T47D (cell line): ENCODE measurements at regions not wholly inside any gene's neighbourhood (a gene's known extent, or its start where the extent isn't known, plus 50 kb on each side); places are given as distances from the start of the nearest gene placed in this dataset.
A peak's percentile ranks its signal among the peaks of the same experiment; 100 is the strongest.
"Not testable (repeated sequence)": the region's sequence is repeated elsewhere in the genome, so short reads cannot be mapped to it uniquely, and the experiment has no call there.

Experiments used
- DNase-seq, 2 experiments: peaks; one replicate each; pipeline versions ENCODE4 v3.0.0 to v3.0.0-alpha.2; 2011 to 2012; ENCODE audit warnings: low read depth in 1 of 2, low spot score in 1 of 2
- JUND ChIP-seq: IDR thresholded peaks from 2 replicates; pipeline ENCODE4 v1.6.1; 2012; ENCODE audit warnings: low read depth
- in situ Hi-C: cut with HindIII; loops from 2 replicates; pipeline ENCODE4 v1.10.0; 2016; ENCODE audit warnings: low sequenced_read_pairs, low pct_unique_long_range_greater_than_20kb

DNA sequence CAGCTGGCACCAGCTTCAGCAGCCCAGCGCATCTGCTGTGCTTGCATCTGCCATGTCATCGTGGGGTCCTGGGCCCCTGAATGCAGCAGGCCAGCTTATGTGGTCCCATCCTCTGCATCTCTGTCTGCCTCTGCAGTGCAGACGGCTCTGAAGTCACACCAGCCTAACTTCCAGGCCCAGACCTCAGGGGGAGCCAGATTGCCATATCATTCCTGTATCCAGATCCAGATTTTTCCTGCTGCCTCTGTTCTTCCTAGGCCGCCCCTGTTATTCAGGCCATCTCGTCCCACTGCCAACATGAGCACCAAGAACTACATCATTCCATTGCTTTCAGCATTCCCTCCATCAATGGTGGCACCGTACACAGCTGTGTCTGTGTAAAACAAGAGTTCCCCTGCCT, 571.6 kb downstream of the UQCRFS1 start:
- TF ChIP-seq JUND = no peak
- DNase-seq = no peak
- in situ Hi-C loops = no loop called here

DNA sequence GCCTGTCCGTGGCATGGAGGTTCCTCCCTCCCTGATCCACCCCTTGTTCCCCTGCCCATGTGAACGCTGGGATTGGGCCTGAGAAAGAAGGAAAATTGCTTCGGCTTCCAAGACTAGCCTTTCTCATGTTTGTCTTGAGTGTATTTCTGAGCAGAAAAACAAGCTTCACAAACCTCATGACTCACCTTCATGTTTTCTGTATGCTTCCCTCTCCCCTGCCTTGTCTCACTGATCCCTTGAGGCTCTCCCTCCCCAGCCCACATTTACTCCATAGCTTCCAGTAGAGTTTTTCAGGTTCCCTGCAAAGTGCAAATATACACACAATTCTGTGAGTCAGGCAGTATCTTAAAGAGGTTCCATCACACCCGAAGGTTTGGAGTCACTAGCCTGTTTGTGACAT, 572.4 kb downstream of the UQCRFS1 start:
- DNase-seq = no peak
- in situ Hi-C loops = no loop called here
- no peak for TF ChIP-seq JUND

DNA sequence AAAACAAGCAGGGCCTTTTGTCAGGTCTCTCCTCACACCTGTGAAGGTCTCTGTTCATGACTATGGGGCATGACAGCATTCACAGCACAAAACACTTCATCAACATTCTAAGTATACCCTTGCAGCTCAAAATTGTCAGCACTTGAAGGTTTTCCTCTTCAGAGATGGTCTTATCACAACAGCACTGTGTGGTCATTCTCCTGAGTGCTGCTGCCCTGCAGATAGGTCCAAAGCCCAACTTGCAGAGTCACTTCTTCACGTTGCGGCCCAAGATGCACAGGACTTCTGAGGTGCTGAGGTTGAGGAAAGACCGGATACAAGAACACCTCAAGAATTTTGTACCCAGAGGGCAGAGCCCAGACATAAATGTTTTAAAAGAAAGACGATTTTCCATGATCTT, 574.5 kb downstream of the UQCRFS1 start:
- no peak for DNase-seq
- TF ChIP-seq JUND = no peak
- in situ Hi-C loops = no loop called here

GRCh38 chr19:28636706-28637105, 576.2 kb downstream of the UQCRFS1 start:
- in situ Hi-C loops = no loop called here
- DNase-seq = no peak
- no peak for TF ChIP-seq JUND

- in situ Hi-C loops = no loop called here
- no peak for TF ChIP-seq JUND
- DNase-seq = no peak
These were observed 576.8 kb downstream of the UQCRFS1 start for GRCh38 chr19:28636016-28636629.

- in situ Hi-C loops = no loop called here
- no peak for DNase-seq
- no peak for TF ChIP-seq JUND
These were observed 578.1 kb downstream of the UQCRFS1 start for GRCh38 chr19:28634837-28635236.

DNA sequence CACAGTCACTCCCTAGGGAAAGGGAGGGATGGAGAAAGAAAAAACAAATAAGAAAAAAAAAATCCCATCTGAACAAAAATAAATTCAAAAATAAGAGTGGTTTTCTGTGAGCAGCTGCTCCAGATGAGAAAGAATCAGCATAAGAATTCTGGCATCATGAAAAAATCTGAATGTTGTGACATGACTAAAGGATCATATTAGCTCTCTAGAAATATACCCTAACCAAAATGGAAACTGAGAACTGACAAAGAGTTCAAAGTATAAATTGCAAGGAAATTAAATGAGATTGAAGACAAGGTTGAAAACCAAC, 579.0 kb downstream of the UQCRFS1 start:
- in situ Hi-C loops = no loop called here
- DNase-seq = no peak
- TF ChIP-seq JUND = no peak

- in situ Hi-C loops = no loop called here
- DNase-seq = peak; percentile 1 to 67
- no peak for TF ChIP-seq JUND
These were observed 579.5 kb downstream of the UQCRFS1 start for GRCh38 chr19:28633319-28634018.

DNA sequence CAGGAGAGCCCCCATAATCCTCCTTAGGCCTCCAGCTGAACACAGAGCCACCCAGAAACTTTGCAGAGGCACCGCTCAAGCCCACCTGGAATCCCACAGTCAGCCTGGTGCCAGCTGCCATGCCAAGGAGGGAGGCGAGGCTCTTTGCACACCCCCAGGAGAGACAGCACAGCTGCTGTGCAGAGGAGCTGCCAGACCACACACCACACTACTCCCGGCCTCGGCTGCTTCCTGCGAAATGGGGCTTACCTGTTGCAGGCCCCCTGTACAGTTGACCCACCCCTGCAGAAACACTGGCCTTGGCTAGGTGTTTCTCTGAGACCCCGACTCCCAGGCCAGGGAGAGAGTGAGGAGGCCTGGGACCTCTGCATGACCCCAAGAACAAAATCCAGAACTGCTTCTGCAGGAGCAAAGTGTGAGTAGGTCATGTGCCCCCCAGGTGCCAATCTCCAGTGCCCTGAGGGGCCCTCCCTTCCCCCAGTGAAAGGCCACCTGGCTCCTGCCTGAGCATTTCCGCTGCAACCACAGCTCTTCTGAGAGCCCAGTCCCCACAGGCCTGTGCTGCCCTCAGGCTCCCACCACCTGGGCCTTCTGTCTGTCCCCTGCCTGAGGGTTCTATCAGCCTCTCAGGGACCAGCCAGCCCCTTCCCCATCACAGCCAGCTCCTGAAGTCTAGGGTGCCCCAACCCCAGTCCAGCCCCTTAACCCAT, 580.4 kb downstream of the UQCRFS1 start:
- DNase-seq = no peak
- no peak for TF ChIP-seq JUND
- in situ Hi-C loops = no loop called here

GRCh38 chr19:28631961-28632360, 581.0 kb downstream of the UQCRFS1 start:
- in situ Hi-C loops = no loop called here
- DNase-seq = no peak
- TF ChIP-seq JUND = no peak

GRCh38 chr19:28627669-28628068, 585.3 kb downstream of the UQCRFS1 start:
- in situ Hi-C loops = no loop called here
- TF ChIP-seq JUND = no peak
- DNase-seq = no peak

GRCh38 chr19:28626407-28626806, 586.5 kb downstream of the UQCRFS1 start:
- in situ Hi-C loops, DNase-seq: not testable (repeated sequence)

- no peak for DNase-seq
- no peak for TF ChIP-seq JUND
- in situ Hi-C loops = no loop called here
These were observed 593.0 kb downstream of the UQCRFS1 start for GRCh38 chr19:28619816-28620429.

DNA sequence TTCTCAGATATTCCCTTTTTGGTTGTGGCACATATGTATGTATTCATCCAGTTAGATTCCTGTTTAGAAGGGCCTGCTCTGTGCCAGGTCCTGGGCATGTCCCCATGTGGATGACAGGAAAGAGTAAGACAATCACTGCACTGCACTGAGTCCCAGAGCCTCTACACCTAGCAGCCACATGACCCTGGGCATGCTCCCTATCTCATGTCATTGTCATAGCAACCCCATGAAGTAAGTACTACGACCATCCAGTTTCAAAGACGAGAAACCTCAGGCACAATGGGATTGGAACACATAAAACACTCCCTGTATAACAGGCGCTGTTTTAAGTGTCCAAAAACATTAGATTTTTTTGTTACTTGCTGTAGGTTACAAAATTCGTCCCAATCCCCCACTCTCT, 594.4 kb downstream of the UQCRFS1 start:
- no peak for DNase-seq
- in situ Hi-C loops = no loop called here
- TF ChIP-seq JUND = no peak
